Thymus (tissue), 11 donors: ENCODE measurements at regions not wholly inside any gene's neighbourhood (a gene's known extent, or its start where the extent isn't known, plus 50 kb on each side); places are given as distances from the start of the nearest gene placed in this dataset.

Experiments
- DNase-seq, 9 donors: peaks; one replicate each; pipeline ENCODE4 v3.0.0-alpha.2; 2013; ENCODE audit warnings: low spot score in 9 of 9, low read depth in 6 of 9, missing footprints in 1 of 9
- H3K27ac ChIP-seq, 2 donors: one replicate each; pipeline ENCODE4 v1.5.1; 2013; ENCODE audit warnings: control low read depth in 1 of 2, low read depth in 1 of 2, low read length in 1 of 2, mild to moderate bottlenecking in 1 of 2, moderate library complexity in 1 of 2
- H3K27me3 ChIP-seq, 2 donors: one replicate each; pipeline ENCODE4 v1.5.1; 2013; ENCODE audit warnings: low read length in 1 of 2; ENCODE audit not compliant: control insufficient read depth in 2 of 2, insufficient read depth in 1 of 2
- H3K36me3 ChIP-seq, 2 donors: one replicate each; pipeline ENCODE4 v1.5.1; 2013; ENCODE audit warnings: low read length in 1 of 2, mild to moderate bottlenecking in 1 of 2, moderate library complexity in 1 of 2; ENCODE audit not compliant: control insufficient read depth in 2 of 2, insufficient read depth in 2 of 2
- H3K4me1 ChIP-seq, 2 donors: one replicate each; pipeline ENCODE4 v1.5.1; 2013; ENCODE audit warnings: low read length in 2 of 2; ENCODE audit not compliant: control insufficient read depth in 2 of 2, insufficient read depth in 2 of 2
- H3K4me3 ChIP-seq, 2 donors: one replicate each; pipeline ENCODE4 v1.5.1; 2013; ENCODE audit warnings: low read length in 2 of 2, control low read depth in 1 of 2, mild to moderate bottlenecking in 1 of 2
- H3K9me3 ChIP-seq, 2 donors: one replicate each; pipeline ENCODE4 v1.5.1; 2013; ENCODE audit warnings: low read length in 1 of 2, mild to moderate bottlenecking in 1 of 2; ENCODE audit not compliant: control insufficient read depth in 2 of 2, insufficient read depth in 1 of 2
- WGBS: extraction: QIAGEN DNeasy Blood & Tissue Kit; methylation state at CpG from one replicate; pipeline ENCODE4 v1.1.7; 2013; 5-methylcytosine and 5-hydroxymethylcytosine counted together
- donor health status: healthy.

DNA sequence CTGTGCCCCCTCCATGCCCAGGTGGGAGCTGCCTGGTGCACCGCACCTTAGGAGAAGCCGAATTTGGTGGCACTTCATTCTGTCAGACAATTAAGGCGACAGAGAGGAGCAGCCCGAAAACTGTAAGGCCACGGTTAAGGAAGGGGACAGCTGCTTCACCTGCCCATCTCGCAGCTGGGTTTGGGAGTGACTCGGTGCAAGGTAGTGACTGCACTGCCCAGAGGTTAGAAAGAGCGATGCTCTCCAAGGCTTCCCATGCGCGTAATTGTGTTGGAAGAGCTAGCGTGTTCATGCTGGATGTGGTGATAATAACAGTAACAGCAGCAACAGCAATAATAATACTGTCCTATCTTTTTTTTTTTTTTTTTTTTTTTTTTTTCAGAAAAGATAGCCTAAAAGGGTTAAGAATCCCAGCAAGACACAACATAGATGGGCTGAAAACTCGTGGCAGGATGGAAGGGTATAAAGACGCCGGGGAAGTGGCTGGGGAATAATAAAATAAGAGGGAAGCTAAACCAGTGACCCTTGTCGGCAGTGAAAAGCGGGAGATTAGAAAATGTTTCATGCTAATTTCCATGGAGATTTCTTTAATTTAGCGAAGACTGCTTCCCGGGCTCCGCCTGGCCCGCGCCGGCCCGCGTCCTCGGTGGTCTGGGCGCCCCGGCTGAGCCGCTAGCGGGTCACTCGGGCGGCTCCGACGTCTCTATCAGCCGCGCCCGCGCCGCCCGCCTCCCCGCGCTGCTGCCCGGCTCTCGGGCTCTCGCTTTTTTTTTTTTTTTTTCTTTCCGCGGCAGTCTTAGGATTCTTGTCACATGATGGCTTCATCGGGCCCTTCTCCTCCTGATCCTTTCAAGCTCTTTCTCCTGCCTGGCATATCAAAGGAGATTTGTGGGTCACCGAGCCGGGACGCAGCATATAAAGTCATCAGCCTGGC lies 617.1 kb downstream of the NR2F2 start:
- no peaks in the 10 kb centered on the region for H3K4me1 ChIP-seq
- H3K9me3 ChIP-seq, result no peaks in the 10 kb centered on the region
- H3K27me3 ChIP-seq, result peaks cover 0 to 18% of the 10 kb centered on the region in 2 donors
- WGBS, result 19% methylated on average over 50 of the region's 50 CpGs
- no peaks in the 10 kb centered on the region for H3K36me3 ChIP-seq
- no peak overlapping the region for H3K27ac ChIP-seq
- no peak overlapping the region for H3K4me3 ChIP-seq
- no peak for DNase-seq

GRCh38 chr15:96948981-96949380 lies 618.5 kb downstream of the NR2F2 start:
- H3K4me3 ChIP-seq, result no peak overlapping the region
- 93% methylated on average over 2 of the region's 2 CpGs for WGBS
- no peaks in the 10 kb centered on the region for H3K9me3 ChIP-seq
- no peaks in the 10 kb centered on the region for H3K4me1 ChIP-seq
- no peak overlapping the region for H3K27ac ChIP-seq
- peaks cover 0 to 18% of the 10 kb centered on the region in 2 donors for H3K27me3 ChIP-seq
- DNase-seq, result no peak
- no peaks in the 10 kb centered on the region for H3K36me3 ChIP-seq

GRCh38 chr15:96958721-96959120 lies 628.2 kb downstream of the NR2F2 start:
- Histone ChIP-seq H3K27ac (no peak overlapping the region), H3K36me3 (no peaks in the 10 kb centered on the region), H3K27me3 (no peaks in the 10 kb centered on the region), H3K9me3 (peaks cover 0 to 3% of the 10 kb centered on the region in 2 donors), H3K4me1 (no peaks in the 10 kb centered on the region), H3K4me3 (no peak overlapping the region)
- DNase-seq, result no peak
- WGBS, result 50% methylated on average over 2 of the region's 2 CpGs

DNA sequence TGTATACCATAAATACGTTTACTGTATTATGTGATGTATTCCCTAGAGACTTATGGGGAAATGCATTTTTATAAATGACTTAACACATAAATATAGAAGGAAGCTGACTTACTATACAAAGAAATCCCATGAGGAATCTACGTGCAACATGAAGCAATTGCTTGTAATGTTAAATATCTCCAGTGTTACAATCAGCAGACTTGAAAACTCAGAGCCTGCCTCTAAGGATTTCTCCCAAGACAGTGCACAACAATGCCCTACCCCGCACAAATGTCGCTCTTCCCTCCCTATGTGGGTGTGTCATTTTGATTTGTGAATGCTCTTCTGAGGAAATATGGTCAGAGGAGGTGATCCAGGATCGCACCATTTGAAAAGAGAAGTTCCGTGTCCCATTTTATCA lies 629.0 kb downstream of the NR2F2 start:
- DNase-seq, result no peak
- H3K9me3 ChIP-seq, result peaks cover 0 to 3% of the 10 kb centered on the region in 2 donors
- no peak overlapping the region for H3K4me3 ChIP-seq
- H3K27me3 ChIP-seq, result no peaks in the 10 kb centered on the region
- H3K36me3 ChIP-seq, result no peaks in the 10 kb centered on the region
- no peaks in the 10 kb centered on the region for H3K4me1 ChIP-seq
- no peak overlapping the region for H3K27ac ChIP-seq
- WGBS, result 85% methylated on average over 6 of the region's 6 CpGs

- WGBS, result 91% methylated on average over 4 of the region's 4 CpGs
- no peaks in the 10 kb centered on the region for H3K27me3 ChIP-seq
- no peak for DNase-seq
- H3K27ac ChIP-seq, result no peak overlapping the region
- peaks cover 0 to 3% of the 10 kb centered on the region in 2 donors for H3K9me3 ChIP-seq
- no peak overlapping the region for H3K4me3 ChIP-seq
- no peaks in the 10 kb centered on the region for H3K4me1 ChIP-seq
- H3K36me3 ChIP-seq, result no peaks in the 10 kb centered on the region
Observed at GRCh38 chr15:96960711-96961480, 630.4 kb downstream of the NR2F2 start.

GRCh38 chr15:96966554-96966953 lies 636.1 kb downstream of the NR2F2 start:
- Histone ChIP-seq H3K4me1 (no peaks in the 10 kb centered on the region), H3K27ac (no peak overlapping the region), H3K27me3 (no peaks in the 10 kb centered on the region), H3K4me3 (no peak overlapping the region), H3K36me3 (no peaks in the 10 kb centered on the region), H3K9me3 (peaks cover 0 to 3% of the 10 kb centered on the region in 2 donors)
- no peak for DNase-seq
- 91% methylated on average over 3 of the region's 3 CpGs for WGBS

DNA sequence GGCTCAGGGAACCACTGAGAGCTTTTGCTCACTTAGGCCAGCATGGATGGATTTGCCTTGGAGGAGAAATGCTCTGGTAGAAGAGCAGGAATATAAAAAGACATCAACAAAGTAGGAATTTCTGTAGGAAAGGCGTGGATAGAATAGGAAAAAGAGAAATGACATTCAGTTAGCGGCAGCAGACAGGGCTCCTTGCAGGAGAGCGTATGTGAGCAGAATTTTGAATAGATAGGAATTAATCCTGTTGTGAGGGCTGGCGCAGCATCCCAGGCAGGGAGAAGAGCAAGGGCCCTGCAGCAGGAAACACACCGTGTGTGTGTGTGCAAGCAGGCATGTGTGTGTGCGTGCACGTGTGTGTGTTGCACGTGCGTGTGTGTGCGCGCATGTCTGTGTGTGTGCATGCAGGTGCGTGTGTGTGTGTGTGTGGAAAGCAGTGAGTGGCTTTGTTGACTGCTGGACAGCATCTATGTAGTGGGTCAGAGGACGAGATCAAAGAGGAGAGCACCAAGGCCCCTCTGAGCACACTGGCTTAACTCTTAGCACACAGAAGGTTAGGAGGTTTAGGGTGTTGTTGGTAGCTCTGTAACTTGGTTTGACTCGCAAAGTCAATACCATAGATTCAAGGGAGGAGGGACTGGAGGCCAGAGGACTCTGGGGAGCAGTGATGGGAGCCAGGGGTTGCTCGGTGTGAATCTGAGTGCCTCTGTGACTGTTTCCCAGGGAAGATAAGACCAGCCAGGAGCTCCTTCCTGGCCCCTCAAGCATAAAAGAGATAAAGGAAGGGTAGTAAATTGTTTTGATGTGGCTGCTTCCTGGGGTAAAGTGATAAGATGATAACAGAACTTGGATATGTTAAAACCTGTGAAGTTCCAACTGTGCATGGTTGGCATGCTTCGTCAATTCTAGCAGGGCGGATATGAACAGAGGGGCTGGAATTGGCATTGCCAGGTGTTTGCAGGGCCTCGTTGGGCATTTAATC lies 639.5 kb downstream of the NR2F2 start:
- DNase-seq, result no peak
- Histone ChIP-seq H3K36me3 (no peaks in the 10 kb centered on the region), H3K4me3 (no peak overlapping the region), H3K27ac (no peak overlapping the region), H3K9me3 (no peaks in the 10 kb centered on the region), H3K4me1 (no peaks in the 10 kb centered on the region), H3K27me3 (no peaks in the 10 kb centered on the region)
- 73% methylated on average over 18 of the region's 18 CpGs for WGBS

GRCh38 chr15:96972201-96972600 lies 641.7 kb downstream of the NR2F2 start:
- no peak overlapping the region for H3K4me3 ChIP-seq
- no peak overlapping the region for H3K27ac ChIP-seq
- no peak for DNase-seq
- WGBS, result 45% methylated on average over 1 of the region's 1 CpG
- H3K36me3 ChIP-seq, result no peaks in the 10 kb centered on the region
- H3K4me1 ChIP-seq, result no peaks in the 10 kb centered on the region
- no peaks in the 10 kb centered on the region for H3K27me3 ChIP-seq
- no peaks in the 10 kb centered on the region for H3K9me3 ChIP-seq
